PC-3 (cell line): ENCODE measurements at regions not wholly inside any gene's neighbourhood (a gene's known extent, or its start where the extent isn't known, plus 50 kb on each side); places are given as distances from the start of the nearest gene placed in this dataset.
A peak's percentile ranks its signal among the peaks of the same experiment; 100 is the strongest.

Experiments
- ATAC-seq: fragments of 200-7000 bp; cut with Tn5 transposase; 2 replicates; pipeline ENCODE4 v1.9.1; 2020; ENCODE audit warnings: mild to moderate bottlenecking, moderate library complexity
- BruUV-seq: library from RNA; stranded (reverse); fragments of 400-500 nt; replicated peaks from 2 replicates; lab custom pipeline; 2021; lab: Mats Ljungman, UMichigan
- CTCF ChIA-PET: fragments of 300-600 bp; sonication (Branson Sonifier 250); formaldehyde crosslinking; loops from one replicate; lab custom pipeline; 2022; ENCODE audit warnings: antibody characterized with exemption; lab: Charles Lee
- POLR2A ChIA-PET: fragments of 300-600 bp; sonication (Branson Sonifier 250); formaldehyde crosslinking; loops from one replicate; lab custom pipeline; 2022; ENCODE audit warnings: antibody characterized with exemption; ENCODE audit not compliant: unreplicated experiment; lab: Charles Lee
- DNase-seq: peaks from one replicate; pipeline ENCODE4 v3.0.0-alpha.2; 2015
- H2AFZ ChIP-seq: fragments of 300-600 bp; sonication (generic); 2 replicates; pipeline ENCODE4 v1.6.0; 2016; ENCODE audit warnings: antibody characterized with exemption, low read length
- H3F3A ChIP-seq: fragments of 300-600 bp; sonication (generic); one replicate; pipeline ENCODE4 v1.6.0; 2017; ENCODE audit warnings: antibody characterized with exemption, low read length, control low read depth, mild to moderate bottlenecking; ENCODE audit not compliant: unreplicated experiment
- H3K27ac ChIP-seq: fragments of 300-600 bp; sonication (generic); 2 replicates; pipeline ENCODE4 v1.5.1; 2016; ENCODE audit warnings: mild to moderate bottlenecking, low read length
- H3K27me3 ChIP-seq: fragments of 300-600 bp; sonication (generic); 2 replicates; pipeline ENCODE4 v1.6.1; 2016; ENCODE audit warnings: low read length, mixed read lengths
- H3K36me3 ChIP-seq: fragments of 300-600 bp; sonication (generic); 2 replicates; pipeline ENCODE4 v1.6.1; 2016; ENCODE audit warnings: low read depth, mixed run types, low read length, mixed read lengths
- H3K4me1 ChIP-seq: fragments of 300-600 bp; sonication (generic); 2 replicates; pipeline ENCODE4 v1.5.1; 2016; ENCODE audit warnings: low read length; ENCODE audit not compliant: insufficient read depth
- H3K4me2 ChIP-seq: fragments of 300-600 bp; sonication (generic); 2 replicates; pipeline ENCODE4 v1.6.0; 2016; ENCODE audit warnings: low read length
- H3K4me3 ChIP-seq: fragments of 300-600 bp; sonication (generic); 2 replicates; pipeline ENCODE4 v1.5.1; 2016; ENCODE audit warnings: mild to moderate bottlenecking, low read length, mixed read lengths
- H3K79me2 ChIP-seq: fragments of 300-600 bp; sonication (generic); 2 replicates; pipeline ENCODE4 v1.6.1; 2017; ENCODE audit warnings: low read length, mixed read lengths
- H3K9ac ChIP-seq: fragments of 300-600 bp; sonication (generic); 2 replicates; pipeline ENCODE4 v1.6.0; 2016; ENCODE audit warnings: mild to moderate bottlenecking, low read length
- H3K9me2 ChIP-seq: fragments of 300-600 bp; sonication (generic); replicated peaks from 2 replicates; pipeline ENCODE4 v1.6.1; 2016; ENCODE audit warnings: mixed run types, low read length, mixed read lengths
- H3K9me3 ChIP-seq: fragments of 300-600 bp; sonication (generic); 2 replicates; pipeline ENCODE4 v1.6.1; 2016; ENCODE audit warnings: low read length, mixed read lengths
- H4K20me1 ChIP-seq: fragments of 300-600 bp; sonication (generic); 2 replicates; pipeline ENCODE4 v1.6.1; 2016; ENCODE audit warnings: low read length, mixed read lengths
- CTCF ChIP-seq: fragments of 300-600 bp; sonication (generic); conservative IDR thresholded peaks from 2 replicates; pipeline ENCODE4 v1.5.1; 2017; ENCODE audit warnings: antibody characterized with exemption, low read depth, mild to moderate bottlenecking, low read length
- EZH2 ChIP-seq: fragments of 300-600 bp; sonication (generic); IDR thresholded peaks from one replicate; pipeline ENCODE4 v1.6.1; 2017; ENCODE audit warnings: antibody characterized with exemption, mild to moderate bottlenecking, low read length; ENCODE audit not compliant: unreplicated experiment
- EZH2phosphoT487 ChIP-seq: fragments of 300-600 bp; sonication (generic); IDR thresholded peaks from 2 replicates; pipeline ENCODE4 v1.6.1; 2018; ENCODE audit warnings: mild to moderate bottlenecking, antibody characterized with exemption, low read length, borderline replicate concordance
- intact Hi-C: fragments of 100-400 bp; cut with micrococcal nuclease; formaldehyde crosslinking; loops from 2 replicates; pipeline ENCODE4 v1.9.0; 2023

DNA sequence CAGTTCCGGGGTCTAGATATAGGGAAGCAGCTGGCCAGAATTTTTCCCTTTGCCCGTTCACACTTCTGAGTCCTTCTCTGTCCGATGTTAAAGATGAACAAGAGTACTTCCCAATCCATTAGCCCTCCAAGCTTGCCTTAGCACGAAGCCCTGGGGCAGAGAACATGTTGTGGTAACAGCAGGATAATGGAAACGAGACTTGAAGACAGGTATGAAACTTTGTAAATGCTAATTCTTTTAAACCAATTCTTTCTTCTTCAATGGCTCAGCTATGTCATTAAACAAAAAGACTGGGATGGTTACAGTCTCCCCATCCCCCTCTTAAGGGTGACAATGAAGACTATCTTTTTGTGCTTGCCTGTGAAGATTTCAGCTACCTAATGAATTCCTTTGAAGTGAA lies 218.5 kb downstream of the PLA2G4A start:
- H3K27me3 ChIP-seq: no peaks in the 10 kb centered on the region
- H3K27ac ChIP-seq: no peak overlapping the region
- DNase-seq: no peak
- no peak overlapping the region for H3K9ac ChIP-seq
- H3K4me1 ChIP-seq: peaks cover 4% of the 10 kb centered on the region; the same call in 1 of the 2 replicates
- intact Hi-C loops: no loop called here
- no peaks in the 10 kb centered on the region for H3K36me3 ChIP-seq
- POLR2A ChIA-PET: no interaction called here
- H3K9me3 ChIP-seq: no peaks in the 10 kb centered on the region
- no peaks in the 10 kb centered on the region for H3K79me2 ChIP-seq
- no peak for TF ChIP-seq CTCF
- no peak for TF ChIP-seq EZH2
- CTCF ChIA-PET: no interaction called here
- no peaks in the 10 kb centered on the region for H3K9me2 ChIP-seq
- no peak overlapping the region for H2AFZ ChIP-seq
- no peaks in the 10 kb centered on the region for H3F3A ChIP-seq
- no TSS peak for BruUV-seq
- H3K4me2 ChIP-seq: no peak overlapping the region
- H3K4me3 ChIP-seq: no peak overlapping the region
- ATAC-seq: no peak
- no peaks in the 10 kb centered on the region for H4K20me1 ChIP-seq

DNA sequence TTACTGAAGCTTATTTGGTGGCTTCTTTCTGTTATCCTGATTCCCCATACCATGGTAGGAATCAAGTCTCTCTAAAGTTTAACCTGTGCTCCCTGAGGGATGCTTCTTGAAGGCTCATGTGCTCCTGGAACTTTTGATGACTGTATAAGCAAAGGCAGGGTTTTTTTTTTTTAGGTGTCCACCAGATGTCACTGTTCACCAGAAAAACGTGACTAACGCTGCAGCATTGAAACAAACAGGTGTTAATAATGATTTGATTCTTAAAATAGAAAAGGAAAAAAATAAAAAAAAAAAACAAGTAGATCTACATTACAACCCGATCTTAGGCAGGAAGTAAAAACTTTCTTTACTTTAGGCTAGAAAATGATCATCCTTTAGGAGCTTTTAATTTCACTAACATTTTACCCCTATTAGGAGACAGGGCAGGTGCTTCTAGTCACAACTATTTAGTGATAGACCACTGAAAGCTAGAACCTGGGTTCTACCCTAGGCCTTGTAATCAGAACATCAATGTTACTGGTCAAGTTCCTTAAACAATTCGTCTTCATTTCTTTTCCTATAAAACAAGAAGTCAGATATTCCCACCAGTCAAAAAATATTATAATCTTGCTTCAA lies 223.0 kb downstream of the PLA2G4A start:
- Histone ChIP-seq H2AFZ (no peak overlapping the region), H3K36me3 (no peaks in the 10 kb centered on the region), H3K79me2 (no peaks in the 10 kb centered on the region), H3K27me3 (no peaks in the 10 kb centered on the region), H4K20me1 (no peaks in the 10 kb centered on the region), H3F3A (no peaks in the 10 kb centered on the region), H3K4me2 (no peak overlapping the region), H3K9ac (no peak overlapping the region), H3K9me3 (no peaks in the 10 kb centered on the region), H3K4me1 (peaks cover 4% of the 10 kb centered on the region; the same call in 1 of the 2 replicates), H3K27ac (no peak overlapping the region), H3K9me2 (no peaks in the 10 kb centered on the region), H3K4me3 (no peak overlapping the region)
- no TSS peak for BruUV-seq
- POLR2A ChIA-PET: no interaction called here
- intact Hi-C loops: loop anchor here (2.0 to 10.0 kb wide), 2 partner anchors 213 to 363 kb away; no protein-coding TSS in a partner anchor
- peak; percentile 68 for TF ChIP-seq CTCF
- no peak for TF ChIP-seq EZH2phosphoT487
- DNase-seq (peak; percentile 51), ATAC-seq (no peak)
- CTCF ChIA-PET: interaction anchor here (0.6 to 0.7 kb wide), 4 partner anchors 41 to 621 kb away, joined by 3 to 5 read pairs (median 4); no protein-coding TSS in a partner anchor

- Histone ChIP-seq H3K27ac (no peak overlapping the region), H3K4me2 (no peak overlapping the region), H3K9me3 (no peaks in the 10 kb centered on the region), H3K27me3 (no peaks in the 10 kb centered on the region), H3K4me1 (peaks cover 4% of the 10 kb centered on the region; the same call in 1 of the 2 replicates), H3K36me3 (no peaks in the 10 kb centered on the region), H3K79me2 (no peaks in the 10 kb centered on the region), H3F3A (no peaks in the 10 kb centered on the region), H3K9ac (no peak overlapping the region), H3K4me3 (no peak overlapping the region), H2AFZ (no peak overlapping the region), H3K9me2 (no peaks in the 10 kb centered on the region), H4K20me1 (no peaks in the 10 kb centered on the region)
- POLR2A ChIA-PET: no interaction called here
- BruUV-seq: no TSS peak
- CTCF ChIA-PET: interaction anchor here (0.6 kb wide), 1 partner anchor 182 kb away, joined by 6 read pairs; no protein-coding TSS in a partner anchor
- intact Hi-C loops: loop anchor here (10.0 kb wide), 1 partner anchor 361 kb away; no protein-coding TSS in a partner anchor
- ATAC-seq: no peak
- no peak for TF ChIP-seq EZH2phosphoT487
- no peak for TF ChIP-seq EZH2
- TF ChIP-seq CTCF: no peak
- DNase-seq: no peak
Observed at GRCh38 chr1:187053876-187054275, 225.1 kb downstream of the PLA2G4A start.
